Colonic mucosa (tissue), 4 donors: ENCODE measurements at regions not wholly inside any gene's neighbourhood (a gene's known extent, or its start where the extent isn't known, plus 50 kb on each side); places are given as distances from the start of the nearest gene placed in this dataset.

Experiments
- DNase-seq: peaks from one replicate; pipeline ENCODE4 v3.0.0-alpha.2; 2020
- H3K27ac ChIP-seq: fragments of 200-600 bp; one replicate; pipeline ENCODE4 v1.8.0; 2021
- H3K27me3 ChIP-seq: fragments of 200-600 bp; one replicate; pipeline ENCODE4 v1.8.0; 2021
- H3K36me3 ChIP-seq: fragments of 200-600 bp; one replicate; pipeline ENCODE4 v1.8.0; 2021
- H3K4me1 ChIP-seq: fragments of 200-600 bp; one replicate; pipeline ENCODE4 v1.8.0; 2021; ENCODE audit warnings: mild to moderate bottlenecking
- H3K4me3 ChIP-seq: fragments of 200-600 bp; one replicate; pipeline ENCODE4 v1.8.0; 2021
- H3K9ac ChIP-seq, 2 donors: one replicate each; pipeline ENCODE4 v1.7.0; 2013; ENCODE audit warnings: control low read depth in 2 of 2, low read depth in 2 of 2, low read length in 2 of 2
- H3K9me3 ChIP-seq: fragments of 200-600 bp; one replicate; pipeline ENCODE4 v1.8.0; 2021
- CTCF ChIP-seq: fragments of 200-600 bp; IDR thresholded peaks from one replicate; pipeline ENCODE4 v1.8.0; 2022; ENCODE audit warnings: antibody characterized with exemption, mild to moderate bottlenecking
- intact Hi-C: fragments of 100-400 bp; cut with DNase I; formaldehyde crosslinking; loops from one replicate; pipeline ENCODE4 v1.14.1; 2022
- donor health status: healthy.
- donor health status: DM: no; HTN: no; CAD: no.
- donor health status: DM: no; HTN: no; CAD: no.

GRCh38 chr17:79676796-79677195 is 53.9 kb upstream of the ENPP7 start:
- Histone ChIP-seq H3K4me3 (no peak overlapping the region), H3K27ac (no peak overlapping the region), H3K9ac (no peak overlapping the region), H3K4me1 (no peaks in the 10 kb centered on the region), H3K36me3 (no peaks in the 10 kb centered on the region), H3K27me3 (no peaks in the 10 kb centered on the region), H3K9me3 (no peaks in the 10 kb centered on the region)
- TF ChIP-seq CTCF, result no peak
- intact Hi-C loops, result no loop called here
- no peak for DNase-seq

- no peaks in the 10 kb centered on the region for H3K36me3 ChIP-seq
- no peak for DNase-seq
- no peaks in the 10 kb centered on the region for H3K9me3 ChIP-seq
- H3K27ac ChIP-seq, result no peak overlapping the region
- no peak overlapping the region for H3K4me3 ChIP-seq
- no peaks in the 10 kb centered on the region for H3K27me3 ChIP-seq
- no peak overlapping the region for H3K9ac ChIP-seq
- H3K4me1 ChIP-seq, result no peaks in the 10 kb centered on the region
- no peak for TF ChIP-seq CTCF
- intact Hi-C loops, result no loop called here
These were observed 55.4 kb upstream of the ENPP7 start for GRCh38 chr17:79675413-79675725.

- Histone ChIP-seq H3K27ac (no peak overlapping the region), H3K4me1 (no peaks in the 10 kb centered on the region), H3K4me3 (no peak overlapping the region), H3K36me3 (no peaks in the 10 kb centered on the region), H3K9me3 (no peaks in the 10 kb centered on the region), H3K9ac (no peak overlapping the region), H3K27me3 (no peaks in the 10 kb centered on the region)
- no peak for DNase-seq
- TF ChIP-seq CTCF, result no peak
- intact Hi-C loops, result no loop called here
These were observed 56.0 kb upstream of the ENPP7 start for GRCh38 chr17:79674506-79675412.

GRCh38 chr17:79673517-79673916 is 57.2 kb upstream of the ENPP7 start:
- intact Hi-C loops, result no loop called here
- no peak for DNase-seq
- no peak overlapping the region for H3K4me3 ChIP-seq
- H3K27ac ChIP-seq, result no peak overlapping the region
- no peaks in the 10 kb centered on the region for H3K4me1 ChIP-seq
- no peak for TF ChIP-seq CTCF
- H3K9me3 ChIP-seq, result no peaks in the 10 kb centered on the region
- H3K27me3 ChIP-seq, result no peaks in the 10 kb centered on the region
- H3K36me3 ChIP-seq, result no peaks in the 10 kb centered on the region
- no peak overlapping the region for H3K9ac ChIP-seq

GRCh38 chr17:79672496-79672895 is 58.2 kb upstream of the ENPP7 start:
- TF ChIP-seq CTCF, result no peak
- Histone ChIP-seq H3K27ac (no peak overlapping the region), H3K4me3 (no peak overlapping the region), H3K27me3 (no peaks in the 10 kb centered on the region), H3K36me3 (no peaks in the 10 kb centered on the region), H3K9me3 (no peaks in the 10 kb centered on the region), H3K9ac (no peak overlapping the region), H3K4me1 (no peaks in the 10 kb centered on the region)
- DNase-seq, result no peak
- intact Hi-C loops, result no loop called here
